Endothelial cell of umbilical vein (primary cell): ENCODE measurements at regions not wholly inside any gene's neighbourhood (a gene's known extent, or its start where the extent isn't known, plus 50 kb on each side); places are given as distances from the start of the nearest gene placed in this dataset.

ENCODE experiments used
- BruUV-seq: library from RNA; stranded (reverse); fragments of 400-500 nt; replicated peaks from 2 replicates; lab custom pipeline; 2021; lab: Mats Ljungman, UMichigan
- CTCF ChIA-PET: fragments of 300-600, 350-600 bp; sonication (Branson Sonifier 250); formaldehyde crosslinking; loops from one replicate; lab custom pipeline; 2021; ENCODE audit warnings: antibody characterized with exemption, inconsistent platforms; lab: Charles Lee
- POLR2A ChIA-PET: fragments of 300-600, 350-600 bp; sonication (Branson Sonifier 250); formaldehyde crosslinking; loops from one replicate; lab custom pipeline; 2021; ENCODE audit warnings: antibody characterized with exemption, inconsistent platforms; lab: Charles Lee
- DNase-seq: peaks from one replicate; pipeline ENCODE4 v3.0.0-alpha.2; 2011; ENCODE audit warnings: low read depth, low spot score
- FAIRE-seq: peaks from 2 replicates; lab custom pipeline; 2011; peaks lifted over from hg19 to GRCh38; lab: Jason Lieb, UNC
- H2AFZ ChIP-seq: 2 replicates; pipeline ENCODE4 v1.6.0; 2012; ENCODE audit warnings: low read depth, low read length, control low read depth, inconsistent platforms
- H3K27ac ChIP-seq: 2 replicates; pipeline ENCODE4 v1.5.1; 2011; ENCODE audit warnings: low read depth, mild to moderate bottlenecking, control low read depth, low read length, moderate library complexity; ENCODE audit not compliant: insufficient read depth
- H3K27me3 ChIP-seq, 2 experiments: 2 replicates each; pipeline versions ENCODE4 v1.6.0 to v1.6.1; 2011; ENCODE audit warnings: low read length in 2 of 2, mixed read lengths in 1 of 2; ENCODE audit not compliant: control insufficient read depth in 2 of 2, insufficient read depth in 2 of 2
- H3K36me3 ChIP-seq, 2 experiments: 2 replicates in 1 of 2; 3 replicates in 1 of 2; pipeline ENCODE4 v1.5.1; 2011; ENCODE audit warnings: low read length in 2 of 2, mild to moderate bottlenecking in 1 of 2, moderate library complexity in 1 of 2; ENCODE audit not compliant: control insufficient read depth in 2 of 2, insufficient read depth in 2 of 2; ENCODE audit errors: extremely low read depth in 1 of 2
- H3K4me1 ChIP-seq: 3 replicates; pipeline ENCODE4 v1.5.1; 2011; ENCODE audit warnings: mild to moderate bottlenecking, low read length; ENCODE audit not compliant: control insufficient read depth, insufficient read depth; ENCODE audit errors: extremely low read depth
- H3K4me2 ChIP-seq: 2 replicates; pipeline ENCODE4 v1.6.1; 2011; ENCODE audit warnings: low read length, control low read depth, mixed read lengths; ENCODE audit not compliant: insufficient read depth
- H3K4me3 ChIP-seq, 3 experiments: fragments of 200-600 bp in 1 of 3; sonication (generic), shearing (Covaris generic) in 1 of 3; replicated peaks in 1 of 3; 2 replicates each; pipeline ENCODE4 v1.5.1; 2011 to 2016; ENCODE audit warnings: control low read depth in 3 of 3, low read length in 3 of 3, mild to moderate bottlenecking in 2 of 3, inconsistent platforms in 1 of 3, low read depth in 1 of 3, moderate library complexity in 1 of 3; ENCODE audit not compliant: insufficient read depth in 1 of 3
- H3K79me2 ChIP-seq: 2 replicates; pipeline ENCODE4 v1.6.0; 2012; ENCODE audit warnings: low read length, inconsistent platforms; ENCODE audit not compliant: control insufficient read depth, insufficient read depth
- H3K9ac ChIP-seq: replicated peaks from 2 replicates; pipeline ENCODE3; 2011; ENCODE audit warnings: low read length, control low read depth; ENCODE audit not compliant: insufficient read depth; ENCODE audit errors: extremely low read depth
- H3K9me1 ChIP-seq: replicated peaks from 3 replicates; pipeline ENCODE4 v1.6.0; 2011; ENCODE audit warnings: mild to moderate bottlenecking, low read length; ENCODE audit not compliant: control insufficient read depth, insufficient read depth; ENCODE audit errors: extremely low read depth
- H3K9me3 ChIP-seq: replicated peaks from 2 replicates; pipeline ENCODE4 v1.5.1; 2012; ENCODE audit warnings: low read length, inconsistent platforms; ENCODE audit not compliant: control insufficient read depth, insufficient read depth
- H4K20me1 ChIP-seq: replicated peaks from 2 replicates; pipeline ENCODE3; 2011; ENCODE audit warnings: mild to moderate bottlenecking, low read length; ENCODE audit not compliant: control insufficient read depth, insufficient read depth; ENCODE audit errors: extremely low read depth
- EZH2 ChIP-seq: IDR thresholded peaks from 2 replicates; pipeline ENCODE4 v1.6.1; 2012; ENCODE audit warnings: borderline replicate concordance, low read depth, mild to moderate bottlenecking, moderate library complexity, low read length, inconsistent platforms; ENCODE audit not compliant: severe bottlenecking
- FOS ChIP-seq: IDR thresholded peaks from 2 replicates; pipeline ENCODE4 v1.6.1; 2011; ENCODE audit warnings: mild to moderate bottlenecking, low read length, moderate library complexity, borderline replicate concordance; ENCODE audit not compliant: insufficient read depth
- GATA2 ChIP-seq: IDR thresholded peaks from 2 replicates; pipeline ENCODE4 v1.7.0; 2011; ENCODE audit warnings: low read depth, mild to moderate bottlenecking, moderate library complexity, mixed read lengths, low read length; ENCODE audit not compliant: insufficient read length, insufficient read depth
- JUN ChIP-seq: IDR thresholded peaks from 2 replicates; pipeline ENCODE4 v1.6.1; 2011; ENCODE audit warnings: borderline replicate concordance, low read depth; ENCODE audit not compliant: insufficient read length, insufficient read depth
- MAX ChIP-seq: IDR thresholded peaks from 2 replicates; pipeline ENCODE4 v1.6.1; 2011; ENCODE audit not compliant: insufficient read depth, insufficient read length
- MYC ChIP-seq: IDR thresholded peaks from one replicate; pipeline ENCODE4 v1.6.1; 2011; ENCODE audit warnings: mild to moderate bottlenecking, low read depth, low read length
- POLR2A ChIP-seq: IDR thresholded peaks from 2 replicates; pipeline ENCODE4 v1.6.1; 2012; ENCODE audit warnings: low read depth, mild to moderate bottlenecking, control low read depth, low read length
- POLR2AphosphoS5 ChIP-seq: IDR thresholded peaks from 2 replicates; pipeline ENCODE4 v1.6.1; 2012; ENCODE audit warnings: low read depth, mild to moderate bottlenecking, control low read depth, low read length, moderate library complexity; ENCODE audit not compliant: insufficient read depth
- dilution Hi-C: fragments of 300-500 bp; cut with MboI; formaldehyde crosslinking; loops from one replicate; pipeline ENCODE4 v1.15.0; 2019; ENCODE audit warnings: low sequenced_read_pairs; ENCODE audit not compliant: extremely low pct_ligation_motif_present
- intact Hi-C: fragments of 100-400 bp; cut with micrococcal nuclease; formaldehyde crosslinking; loops from one replicate; pipeline ENCODE4 v1.10.0; 2022
- TF ChIP-seq, protein P1 (sequence below), 2 donors: IDR thresholded peaks; 1 replicate in 1 of 2; 2 replicates in 1 of 2; pipeline ENCODE4 v1.5.1; 2011; ENCODE audit warnings: low read length in 2 of 2, mild to moderate bottlenecking in 2 of 2, moderate library complexity in 2 of 2, control low read depth in 1 of 2, inconsistent platforms in 1 of 2, low read depth in 1 of 2; ENCODE audit not compliant: insufficient read depth in 1 of 2; ENCODE audit errors: extremely low read depth in 1 of 2

- Histone ChIP-seq H3K9me3 (no peaks in the 10 kb centered on the region), H3K27me3 (no peaks in the 10 kb centered on the region), H4K20me1 (no peaks in the 10 kb centered on the region), H3K4me3 (no peak overlapping the region), H3K9ac (no peak overlapping the region), H2AFZ (no peak overlapping the region), H3K4me2 (no peak overlapping the region), H3K4me1 (no peaks in the 10 kb centered on the region), H3K36me3 (no peaks in the 10 kb centered on the region), H3K79me2 (no peaks in the 10 kb centered on the region), H3K27ac (no peak overlapping the region), H3K9me1 (no peaks in the 10 kb centered on the region)
- DNase-seq = no peak
- ChIA-PET CTCF (no interaction called here), POLR2A (no interaction called here)
- no peak for FAIRE-seq
- intact Hi-C loops = no loop called here
- no TSS peak for BruUV-seq
- TF ChIP-seq JUN (no peak), FOS (no peak), POLR2AphosphoS5 (no peak), MAX (no peak), POLR2A (no peak), MYC (no peak), EZH2 (no peak), GATA2 (no peak)
- TF ChIP-seq, protein P1, sequence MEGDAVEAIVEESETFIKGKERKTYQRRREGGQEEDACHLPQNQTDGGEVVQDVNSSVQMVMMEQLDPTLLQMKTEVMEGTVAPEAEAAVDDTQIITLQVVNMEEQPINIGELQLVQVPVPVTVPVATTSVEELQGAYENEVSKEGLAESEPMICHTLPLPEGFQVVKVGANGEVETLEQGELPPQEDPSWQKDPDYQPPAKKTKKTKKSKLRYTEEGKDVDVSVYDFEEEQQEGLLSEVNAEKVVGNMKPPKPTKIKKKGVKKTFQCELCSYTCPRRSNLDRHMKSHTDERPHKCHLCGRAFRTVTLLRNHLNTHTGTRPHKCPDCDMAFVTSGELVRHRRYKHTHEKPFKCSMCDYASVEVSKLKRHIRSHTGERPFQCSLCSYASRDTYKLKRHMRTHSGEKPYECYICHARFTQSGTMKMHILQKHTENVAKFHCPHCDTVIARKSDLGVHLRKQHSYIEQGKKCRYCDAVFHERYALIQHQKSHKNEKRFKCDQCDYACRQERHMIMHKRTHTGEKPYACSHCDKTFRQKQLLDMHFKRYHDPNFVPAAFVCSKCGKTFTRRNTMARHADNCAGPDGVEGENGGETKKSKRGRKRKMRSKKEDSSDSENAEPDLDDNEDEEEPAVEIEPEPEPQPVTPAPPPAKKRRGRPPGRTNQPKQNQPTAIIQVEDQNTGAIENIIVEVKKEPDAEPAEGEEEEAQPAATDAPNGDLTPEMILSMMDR (IDR thresholded peaks at IDR 0.05; ENCODE audit: extremely low read depth in 1 of 2, insufficient read depth in 1 of 2, low read depth in 1 of 2, low read length in 2 of 2) = no peak
- dilution Hi-C loops = no loop called here
Observed at GRCh38 chr2:121880283-121880682, 124.8 kb downstream of the TSN start.
